ENCODE measurements at regions not wholly inside any gene's neighbourhood (a gene's known extent, or its start where the extent isn't known, plus 50 kb on each side); places are given as distances from the start of the nearest gene placed in this dataset.

GRCh38 chr2:8393506-8393905, 288.4 kb upstream of the ID2 start:
- H3K27me3 Mint-ChIP-seq (ENCODE audit: low read depth) = peaks cover 7% of the 10 kb centered on the region
- H3K4me1 Mint-ChIP-seq = peaks cover 10% of the 10 kb centered on the region
- H3K27ac Mint-ChIP-seq = no peak overlapping the region
- H3K9me3 Mint-ChIP-seq = no peaks in the 10 kb centered on the region
- no peak for TF ChIP-seq CTCF (IDR thresholded peaks at IDR 0.05; ENCODE audit: unreplicated experiment in 3 of 3)
- H3K36me3 Mint-ChIP-seq (ENCODE audit: low read depth) = no peaks in the 10 kb centered on the region
- H3K4me3 Mint-ChIP-seq = no peak overlapping the region

GRCh38 chr2:8394131-8394530, 287.7 kb upstream of the ID2 start:
- no peak for TF ChIP-seq CTCF (IDR thresholded peaks at IDR 0.05; ENCODE audit: unreplicated experiment in 3 of 3)
- Mint-ChIP-seq H3K4me3 (no peak overlapping the region), H3K4me1 (peaks cover 8% of the 10 kb centered on the region), H3K27me3 (ENCODE audit: low read depth) (peaks cover 7% of the 10 kb centered on the region), H3K9me3 (no peaks in the 10 kb centered on the region), H3K36me3 (ENCODE audit: low read depth) (no peaks in the 10 kb centered on the region), H3K27ac (no peak overlapping the region)

GRCh38 chr2:8394569-8395359, 287.1 kb upstream of the ID2 start:
- Mint-ChIP-seq H3K9me3 (no peaks in the 10 kb centered on the region), H3K36me3 (ENCODE audit: low read depth) (no peaks in the 10 kb centered on the region), H3K4me3 (no peak overlapping the region), H3K27me3 (ENCODE audit: low read depth) (peaks cover 7% of the 10 kb centered on the region), H3K27ac (peak overlapping the region in 1 of 3 experiments; percentile 3), H3K4me1 (peaks cover 3% of the 10 kb centered on the region)
- TF ChIP-seq CTCF (IDR thresholded peaks at IDR 0.05; ENCODE audit: unreplicated experiment in 3 of 3) = no peak

- Mint-ChIP-seq H3K9me3 (no peaks in the 10 kb centered on the region), H3K27me3 (ENCODE audit: low read depth) (peaks cover 7% of the 10 kb centered on the region), H3K4me1 (no peaks in the 10 kb centered on the region), H3K27ac (no peak overlapping the region), H3K4me3 (no peak overlapping the region), H3K36me3 (ENCODE audit: low read depth) (no peaks in the 10 kb centered on the region)
- no peak for TF ChIP-seq CTCF (IDR thresholded peaks at IDR 0.05; ENCODE audit: unreplicated experiment in 3 of 3)
These were observed 286.1 kb upstream of the ID2 start for GRCh38 chr2:8395718-8396117.

- Mint-ChIP-seq H3K27ac (no peak overlapping the region), H3K4me3 (no peak overlapping the region)
- no peak for TF ChIP-seq CTCF (IDR thresholded peaks at IDR 0.05; ENCODE audit: unreplicated experiment in 3 of 3)
These were observed 283.7 kb upstream of the ID2 start for GRCh38 chr2:8398040-8398668.

GRCh38 chr2:8399731-8400130, 282.1 kb upstream of the ID2 start:
- no peaks in the 10 kb centered on the region for H3K9me3 Mint-ChIP-seq
- H3K36me3 Mint-ChIP-seq (ENCODE audit: low read depth) = no peaks in the 10 kb centered on the region
- H3K27me3 Mint-ChIP-seq (ENCODE audit: low read depth) = peaks cover 7% of the 10 kb centered on the region

More at GRCh38 chr2:8398040-8398668, 283.7 kb upstream of the ID2 start:
- H3K27me3 Mint-ChIP-seq (ENCODE audit: low read depth) = peaks cover 7% of the 10 kb centered on the region
- no peaks in the 10 kb centered on the region for H3K9me3 Mint-ChIP-seq
- H3K36me3 Mint-ChIP-seq (ENCODE audit: low read depth) = no peaks in the 10 kb centered on the region
- H3K4me1 Mint-ChIP-seq = no peaks in the 10 kb centered on the region

More at GRCh38 chr2:8399731-8400130, 282.1 kb upstream of the ID2 start:
- Mint-ChIP-seq H3K4me3 (no peak overlapping the region), H3K4me1 (peaks cover 8% of the 10 kb centered on the region), H3K27ac (no peak overlapping the region)
- no peak for TF ChIP-seq CTCF (IDR thresholded peaks at IDR 0.05; ENCODE audit: unreplicated experiment in 3 of 3)

Measured in nephron (organoid).